GM23338 (cell line): ENCODE measurements at regions not wholly inside any gene's neighbourhood (a gene's known extent, or its start where the extent isn't known, plus 50 kb on each side); places are given as distances from the start of the nearest gene placed in this dataset.

Experiments
- ATAC-seq: fragments of 200-7000 bp; cut with Tn5 transposase; 3 replicates; pipeline ENCODE4 v1.9.1; 2020
- DNase-seq: peaks from one replicate; pipeline ENCODE4 v3.0.0-alpha.2; 2015; ENCODE audit warnings: low spot score
- H2AFZ ChIP-seq: fragments of 200-600 bp; sonication (generic); 2 replicates; pipeline ENCODE4 v1.8.0; 2016; ENCODE audit warnings: antibody characterized with exemption, mild to moderate bottlenecking, moderate library complexity
- H3F3A ChIP-seq: fragments of 200-600 bp; sonication (generic); replicated peaks from 2 replicates; pipeline ENCODE4 v1.8.0; 2017; ENCODE audit warnings: antibody characterized with exemption, mixed run types, low read depth
- H3K27ac ChIP-seq: fragments of 200-600 bp; sonication (generic); 2 replicates; pipeline ENCODE4 v1.6.1; 2016; ENCODE audit warnings: low read depth
- H3K27me3 ChIP-seq: fragments of 200-600 bp; sonication (generic); 2 replicates; pipeline ENCODE4 v1.8.0; 2016; ENCODE audit warnings: mild to moderate bottlenecking, mixed run types, moderate library complexity; ENCODE audit not compliant: insufficient read depth
- H3K36me3 ChIP-seq: fragments of 200-600 bp; sonication (generic); 2 replicates; pipeline ENCODE4 v1.8.0; 2016; ENCODE audit warnings: mild to moderate bottlenecking; ENCODE audit not compliant: insufficient read depth
- H3K4me1 ChIP-seq: fragments of 200-600 bp; sonication (generic); 2 replicates; pipeline ENCODE4 v1.8.0; 2016; ENCODE audit warnings: mild to moderate bottlenecking, moderate library complexity; ENCODE audit not compliant: insufficient read depth
- H3K4me2 ChIP-seq: fragments of 200-600 bp; sonication (generic); 2 replicates; pipeline ENCODE4 v1.7.1; 2017; ENCODE audit warnings: mixed run types
- H3K4me3 ChIP-seq: fragments of 200-600 bp; sonication (generic); 2 replicates; pipeline ENCODE4 v1.6.1; 2016; ENCODE audit warnings: mixed run types
- H3K79me2 ChIP-seq: fragments of 200-600 bp; sonication (generic); replicated peaks from 2 replicates; pipeline ENCODE4 v1.8.0; 2017; ENCODE audit warnings: mild to moderate bottlenecking; ENCODE audit not compliant: insufficient read depth
- H3K9me2 ChIP-seq: fragments of 200-600 bp; sonication (generic); 2 replicates; pipeline ENCODE4 v1.8.0; 2017; ENCODE audit not compliant: insufficient read depth
- H4K20me1 ChIP-seq: fragments of 200-600 bp; sonication (generic); replicated peaks from 2 replicates; pipeline ENCODE4 v1.8.0; 2017; ENCODE audit warnings: mild to moderate bottlenecking; ENCODE audit not compliant: insufficient read depth
- H3K27ac Mint-ChIP-seq: 2 replicates; pipeline ENCODE4 v1.8.0; 2020; ENCODE audit warnings: inconsistent platforms, mild to moderate bottlenecking, moderate library complexity, mixed read lengths
- H3K27me3 Mint-ChIP-seq: 3 replicates; pipeline ENCODE4 v1.8.0; 2022; ENCODE audit warnings: low read depth, mild to moderate bottlenecking, moderate library complexity, mixed read lengths, inconsistent platforms; ENCODE audit not compliant: insufficient read depth, poor library complexity
- H3K36me3 Mint-ChIP-seq: 3 replicates; pipeline ENCODE4 v1.8.0; 2021; ENCODE audit warnings: low read depth, mild to moderate bottlenecking, inconsistent platforms, moderate library complexity, mixed read lengths
- H3K4me1 Mint-ChIP-seq: 3 replicates; pipeline ENCODE4 v1.8.0; 2020; ENCODE audit warnings: mild to moderate bottlenecking, inconsistent platforms, mixed read lengths
- H3K4me3 Mint-ChIP-seq: 3 replicates; pipeline ENCODE4 v1.8.0; 2021; ENCODE audit warnings: moderate library complexity, mild to moderate bottlenecking, inconsistent platforms, mixed read lengths
- H3K9me3 Mint-ChIP-seq: 3 replicates; pipeline ENCODE4 v1.8.0; 2020; ENCODE audit warnings: moderate library complexity, mild to moderate bottlenecking, inconsistent platforms, mixed read lengths
- EZH2 ChIP-seq: fragments of 200-600 bp; sonication (generic); IDR thresholded peaks from one replicate; pipeline ENCODE4 v1.8.0; 2017; ENCODE audit warnings: antibody characterized with exemption, mild to moderate bottlenecking, low read depth; ENCODE audit not compliant: unreplicated experiment
- EZH2phosphoT487 ChIP-seq: fragments of 200-600 bp; sonication (generic); IDR thresholded peaks from one replicate; pipeline ENCODE4 v1.8.1; 2018; ENCODE audit warnings: antibody characterized with exemption; ENCODE audit not compliant: unreplicated experiment
- NANOG ChIP-seq: IDR thresholded peaks from 2 replicates; pipeline ENCODE4 v1.6.1; 2016; ENCODE audit warnings: antibody characterized with exemption, borderline replicate concordance
- POLR2AphosphoS5 ChIP-seq: IDR thresholded peaks from 2 replicates; pipeline ENCODE4 v1.6.1; 2016; ENCODE audit warnings: antibody characterized with exemption, low read depth
- STAT1 ChIP-seq: IDR thresholded peaks from one replicate; pipeline ENCODE4 v1.6.1; 2016; ENCODE audit warnings: antibody characterized with exemption; ENCODE audit not compliant: unreplicated experiment
- ZNF331 ChIP-seq: fragments of 250-450 bp; sonication (Bioruptor Pico); IDR thresholded peaks from 2 replicates; pipeline ENCODE4 v1.5.0; 2020; ENCODE audit warnings: low read depth, mild to moderate bottlenecking, moderate library complexity
- TF ChIP-seq, protein P1 (sequence below): IDR thresholded peaks from 2 replicates; pipeline ENCODE4 v1.6.1; 2016; ENCODE audit warnings: antibody characterized with exemption
- TF ChIP-seq, protein P2 (sequence below): fragments of 250-450 bp; sonication (Bioruptor Pico); IDR thresholded peaks from 2 replicates; pipeline ENCODE4 v1.5.0; 2020; ENCODE audit warnings: mild to moderate bottlenecking, moderate library complexity

- Histone ChIP-seq H3K27ac (no peak overlapping the region), H3K4me1 (peaks cover 3% of the 10 kb centered on the region; the same call in 1 of the 2 replicates), H3K4me2 (no peak overlapping the region), H3F3A (no peaks in the 10 kb centered on the region), H4K20me1 (no peaks in the 10 kb centered on the region), H3K9me2 (no peaks in the 10 kb centered on the region; the same call in 1 of the 2 replicates), H3K4me3 (no peak overlapping the region), H3K79me2 (no peaks in the 10 kb centered on the region), H3K36me3 (no peaks in the 10 kb centered on the region), H2AFZ (no peak overlapping the region), H3K27me3 (no peaks in the 10 kb centered on the region)
- Mint-ChIP-seq H3K36me3 (peaks cover 19% of the 10 kb centered on the region), H3K9me3 (peaks cover 23% of the 10 kb centered on the region), H3K4me1 (peaks cover 6% of the 10 kb centered on the region; the same call in 2 of the 3 replicates), H3K4me3 (no peak overlapping the region), H3K27ac (no peak overlapping the region), H3K27me3 (peaks cover 1% of the 10 kb centered on the region)
- DNase-seq, result no peak
- no peak for ATAC-seq
- TF ChIP-seq, protein P1, sequence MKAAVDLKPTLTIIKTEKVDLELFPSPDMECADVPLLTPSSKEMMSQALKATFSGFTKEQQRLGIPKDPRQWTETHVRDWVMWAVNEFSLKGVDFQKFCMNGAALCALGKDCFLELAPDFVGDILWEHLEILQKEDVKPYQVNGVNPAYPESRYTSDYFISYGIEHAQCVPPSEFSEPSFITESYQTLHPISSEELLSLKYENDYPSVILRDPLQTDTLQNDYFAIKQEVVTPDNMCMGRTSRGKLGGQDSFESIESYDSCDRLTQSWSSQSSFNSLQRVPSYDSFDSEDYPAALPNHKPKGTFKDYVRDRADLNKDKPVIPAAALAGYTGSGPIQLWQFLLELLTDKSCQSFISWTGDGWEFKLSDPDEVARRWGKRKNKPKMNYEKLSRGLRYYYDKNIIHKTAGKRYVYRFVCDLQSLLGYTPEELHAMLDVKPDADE, result no peak
- no peak for TF ChIP-seq STAT1
- no peak for TF ChIP-seq EZH2
These were observed 97.5 kb upstream of the RPS23 start for GRCh38 chr5:82375488-82376244.

- Histone ChIP-seq H3K4me2 (no peak overlapping the region), H3K9me2 (no peaks in the 10 kb centered on the region; the same call in 1 of the 2 replicates), H4K20me1 (no peaks in the 10 kb centered on the region), H3K4me1 (0 out of 2 replicates have a peak, but pooled peaks cover 3% of the 10 kb centered on the region), H3F3A (no peaks in the 10 kb centered on the region), H3K36me3 (no peaks in the 10 kb centered on the region), H3K4me3 (no peak overlapping the region), H3K27me3 (no peaks in the 10 kb centered on the region), H3K79me2 (no peaks in the 10 kb centered on the region), H2AFZ (no peak overlapping the region), H3K27ac (no peak overlapping the region)
- H3K27ac Mint-ChIP-seq, result no peak overlapping the region
- H3K4me1 Mint-ChIP-seq, result 0 out of 3 replicates have a peak, but pooled peaks cover 5% of the 10 kb centered on the region
- no peak overlapping the region for H3K4me3 Mint-ChIP-seq
- H3K9me3 Mint-ChIP-seq, result peaks cover 13% of the 10 kb centered on the region
- no peak for ATAC-seq
- H3K27me3 Mint-ChIP-seq, result peaks cover 1% of the 10 kb centered on the region
- peaks cover 9% of the 10 kb centered on the region for H3K36me3 Mint-ChIP-seq
- DNase-seq, result no peak
- no peak for TF ChIP-seq POLR2AphosphoS5
- TF ChIP-seq, protein P2, sequence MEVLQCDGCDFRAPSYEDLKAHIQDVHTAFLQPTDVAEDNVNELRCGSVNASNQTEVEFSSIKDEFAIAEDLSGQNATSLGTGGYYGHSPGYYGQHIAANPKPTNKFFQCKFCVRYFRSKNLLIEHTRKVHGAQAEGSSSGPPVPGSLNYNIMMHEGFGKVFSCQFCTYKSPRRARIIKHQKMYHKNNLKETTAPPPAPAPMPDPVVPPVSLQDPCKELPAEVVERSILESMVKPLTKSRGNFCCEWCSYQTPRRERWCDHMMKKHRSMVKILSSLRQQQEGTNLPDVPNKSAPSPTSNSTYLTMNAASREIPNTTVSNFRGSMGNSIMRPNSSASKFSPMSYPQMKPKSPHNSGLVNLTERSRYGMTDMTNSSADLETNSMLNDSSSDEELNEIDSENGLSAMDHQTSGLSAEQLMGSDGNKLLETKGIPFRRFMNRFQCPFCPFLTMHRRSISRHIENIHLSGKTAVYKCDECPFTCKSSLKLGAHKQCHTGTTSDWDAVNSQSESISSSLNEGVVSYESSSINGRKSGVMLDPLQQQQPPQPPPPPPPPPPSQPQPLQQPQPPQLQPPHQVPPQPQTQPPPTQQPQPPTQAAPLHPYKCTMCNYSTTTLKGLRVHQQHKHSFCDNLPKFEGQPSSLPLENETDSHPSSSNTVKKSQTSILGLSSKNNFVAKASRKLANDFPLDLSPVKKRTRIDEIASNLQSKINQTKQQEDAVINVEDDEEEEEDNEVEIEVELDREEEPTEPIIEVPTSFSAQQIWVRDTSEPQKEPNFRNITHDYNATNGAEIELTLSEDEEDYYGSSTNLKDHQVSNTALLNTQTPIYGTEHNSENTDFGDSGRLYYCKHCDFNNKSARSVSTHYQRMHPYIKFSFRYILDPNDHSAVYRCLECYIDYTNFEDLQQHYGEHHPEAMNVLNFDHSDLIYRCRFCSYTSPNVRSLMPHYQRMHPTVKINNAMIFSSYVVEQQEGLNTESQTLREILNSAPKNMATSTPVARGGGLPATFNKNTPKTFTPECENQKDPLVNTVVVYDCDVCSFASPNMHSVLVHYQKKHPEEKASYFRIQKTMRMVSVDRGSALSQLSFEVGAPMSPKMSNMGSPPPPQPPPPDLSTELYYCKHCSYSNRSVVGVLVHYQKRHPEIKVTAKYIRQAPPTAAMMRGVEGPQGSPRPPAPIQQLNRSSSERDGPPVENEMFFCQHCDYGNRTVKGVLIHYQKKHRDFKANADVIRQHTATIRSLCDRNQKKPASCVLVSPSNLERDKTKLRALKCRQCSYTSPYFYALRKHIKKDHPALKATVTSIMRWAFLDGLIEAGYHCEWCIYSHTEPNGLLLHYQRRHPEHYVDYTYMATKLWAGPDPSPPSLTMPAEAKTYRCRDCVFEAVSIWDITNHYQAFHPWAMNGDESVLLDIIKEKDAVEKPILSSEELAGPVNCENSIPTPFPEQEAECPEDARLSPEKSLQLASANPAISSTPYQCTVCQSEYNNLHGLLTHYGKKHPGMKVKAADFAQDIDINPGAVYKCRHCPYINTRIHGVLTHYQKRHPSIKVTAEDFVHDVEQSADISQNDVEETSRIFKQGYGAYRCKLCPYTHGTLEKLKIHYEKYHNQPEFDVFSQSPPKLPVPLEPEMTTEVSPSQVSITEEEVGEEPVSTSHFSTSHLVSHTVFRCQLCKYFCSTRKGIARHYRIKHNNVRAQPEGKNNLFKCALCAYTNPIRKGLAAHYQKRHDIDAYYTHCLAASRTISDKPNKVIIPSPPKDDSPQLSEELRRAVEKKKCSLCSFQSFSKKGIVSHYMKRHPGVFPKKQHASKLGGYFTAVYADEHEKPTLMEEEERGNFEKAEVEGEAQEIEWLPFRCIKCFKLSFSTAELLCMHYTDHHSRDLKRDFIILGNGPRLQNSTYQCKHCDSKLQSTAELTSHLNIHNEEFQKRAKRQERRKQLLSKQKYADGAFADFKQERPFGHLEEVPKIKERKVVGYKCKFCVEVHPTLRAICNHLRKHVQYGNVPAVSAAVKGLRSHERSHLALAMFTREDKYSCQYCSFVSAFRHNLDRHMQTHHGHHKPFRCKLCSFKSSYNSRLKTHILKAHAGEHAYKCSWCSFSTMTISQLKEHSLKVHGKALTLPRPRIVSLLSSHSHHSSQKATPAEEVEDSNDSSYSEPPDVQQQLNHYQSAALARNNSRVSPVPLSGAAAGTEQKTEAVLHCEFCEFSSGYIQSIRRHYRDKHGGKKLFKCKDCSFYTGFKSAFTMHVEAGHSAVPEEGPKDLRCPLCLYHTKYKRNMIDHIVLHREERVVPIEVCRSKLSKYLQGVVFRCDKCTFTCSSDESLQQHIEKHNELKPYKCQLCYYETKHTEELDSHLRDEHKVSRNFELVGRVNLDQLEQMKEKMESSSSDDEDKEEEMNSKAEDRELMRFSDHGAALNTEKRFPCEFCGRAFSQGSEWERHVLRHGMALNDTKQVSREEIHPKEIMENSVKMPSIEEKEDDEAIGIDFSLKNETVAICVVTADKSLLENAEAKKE (CRISPR knock-in tag), result no peak
- no peak for TF ChIP-seq ZNF331 (CRISPR knock-in tag)
- TF ChIP-seq EZH2phosphoT487, result no peak
- no peak for TF ChIP-seq NANOG
- TF ChIP-seq, protein P1, result no peak
- TF ChIP-seq EZH2, result no peak
These were observed 96.5 kb upstream of the RPS23 start for GRCh38 chr5:82374637-82375036.
